Activated CD4-positive, alpha-beta memory T cell treated with anti-CD3 and anti-CD28 coated beads for 36 hours (primary cell): ENCODE measurements at regions not wholly inside any gene's neighbourhood (a gene's known extent, or its start where the extent isn't known, plus 50 kb on each side); places are given as distances from the start of the nearest gene placed in this dataset.

Experiments used
- CTCF ChIA-PET: fragments of 350-600 bp; sonication (Branson Sonifier 250); formaldehyde crosslinking; loops from one replicate; lab custom pipeline; 2021; ENCODE audit warnings: antibody characterized with exemption, inconsistent platforms; lab: Charles Lee
- POLR2A ChIA-PET: fragments of 350-600 bp; sonication (Branson Sonifier 250); formaldehyde crosslinking; loops from one replicate; lab custom pipeline; 2021; ENCODE audit warnings: antibody characterized with exemption; lab: Charles Lee
- DNase-seq: peaks from one replicate; pipeline ENCODE4 v3.0.0-alpha.2; 2020
- H3K27ac Mint-ChIP-seq: one replicate; pipeline ENCODE4 v1.8.0; 2021; ENCODE audit warnings: mixed read lengths
- H3K27me3 Mint-ChIP-seq: one replicate; pipeline ENCODE4 v1.8.0; 2021; ENCODE audit warnings: mixed read lengths
- H3K36me3 Mint-ChIP-seq: one replicate; pipeline ENCODE4 v1.8.0; 2021; ENCODE audit warnings: mixed read lengths
- H3K4me1 Mint-ChIP-seq: one replicate; pipeline ENCODE4 v1.8.0; 2021; ENCODE audit warnings: low read depth, mixed read lengths
- H3K4me3 Mint-ChIP-seq: one replicate; pipeline ENCODE4 v1.8.0; 2021; ENCODE audit warnings: mild to moderate bottlenecking, mixed read lengths
- H3K9me3 Mint-ChIP-seq: one replicate; pipeline ENCODE4 v1.8.0; 2021; ENCODE audit warnings: mixed read lengths
- intact Hi-C: fragments of 100-400 bp; cut with micrococcal nuclease; formaldehyde crosslinking; loops from one replicate; pipeline ENCODE4 v1.15.1; 2023

DNA sequence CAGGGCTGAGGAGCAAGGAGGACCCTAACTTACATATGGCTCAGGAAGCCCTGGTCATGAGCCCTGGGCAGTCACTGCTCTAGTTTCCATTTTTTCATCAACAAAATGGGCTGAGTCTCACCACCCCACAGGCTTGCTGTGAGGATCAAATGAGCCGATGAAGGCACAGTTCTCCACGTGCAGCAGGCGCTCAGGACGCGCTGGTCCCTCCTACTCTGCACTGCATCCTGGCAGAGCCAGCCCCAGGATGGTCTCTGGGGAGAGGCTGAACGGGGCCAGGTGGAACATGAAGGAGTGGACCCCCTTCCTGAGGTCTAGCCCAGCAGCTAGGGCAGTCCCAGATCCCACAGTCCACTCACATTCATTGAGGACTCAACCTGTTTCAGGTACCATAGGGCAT lies 349.3 kb downstream of the PTPRU start:
- Mint-ChIP-seq H3K27ac (no peak overlapping the region), H3K4me1 (no peaks in the 10 kb centered on the region), H3K4me3 (no peak overlapping the region), H3K36me3 (no peaks in the 10 kb centered on the region), H3K9me3 (peaks cover 2% of the 10 kb centered on the region), H3K27me3 (peaks cover 6% of the 10 kb centered on the region)
- DNase-seq, result no peak
- POLR2A ChIA-PET, result no interaction called here
- CTCF ChIA-PET, result no interaction called here
- intact Hi-C loops, result no loop called here

DNA sequence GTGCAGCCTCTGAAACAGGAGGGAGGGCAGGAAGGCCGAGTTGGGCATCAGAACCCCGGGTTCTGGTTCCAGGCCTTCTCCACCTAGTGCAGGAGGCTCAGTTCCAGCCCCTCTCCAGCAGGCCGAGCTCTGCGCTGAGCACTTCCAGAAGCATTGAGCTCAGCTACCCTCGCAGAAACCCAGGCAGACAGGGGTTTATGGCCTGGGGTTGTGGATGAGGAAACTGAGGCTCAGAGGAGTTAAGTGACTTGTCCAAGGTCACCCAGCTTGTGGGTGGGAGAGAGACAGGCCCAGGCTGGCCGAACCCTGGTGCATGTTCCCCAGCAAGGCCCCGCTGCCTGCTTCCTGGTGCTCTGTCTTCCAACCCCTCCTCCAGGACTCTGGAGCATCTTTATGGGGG lies 348.9 kb downstream of the PTPRU start:
- H3K4me3 Mint-ChIP-seq, result no peak overlapping the region
- H3K9me3 Mint-ChIP-seq, result peaks cover 2% of the 10 kb centered on the region
- POLR2A ChIA-PET, result no interaction called here
- H3K36me3 Mint-ChIP-seq, result no peaks in the 10 kb centered on the region
- CTCF ChIA-PET, result no interaction called here
- intact Hi-C loops, result no loop called here
- H3K4me1 Mint-ChIP-seq, result no peaks in the 10 kb centered on the region
- no peak for DNase-seq
- H3K27me3 Mint-ChIP-seq, result peaks cover 6% of the 10 kb centered on the region
- H3K27ac Mint-ChIP-seq, result no peak overlapping the region

GRCh38 chr1:29584776-29585175 lies 348.5 kb downstream of the PTPRU start:
- no peak for DNase-seq
- ChIA-PET CTCF (no interaction called here), POLR2A (no interaction called here)
- H3K36me3 Mint-ChIP-seq, result no peaks in the 10 kb centered on the region
- peaks cover 2% of the 10 kb centered on the region for H3K9me3 Mint-ChIP-seq
- peaks cover 6% of the 10 kb centered on the region for H3K27me3 Mint-ChIP-seq
- no peak overlapping the region for H3K4me3 Mint-ChIP-seq
- intact Hi-C loops, result no loop called here
- H3K27ac Mint-ChIP-seq, result no peak overlapping the region
- H3K4me1 Mint-ChIP-seq, result no peaks in the 10 kb centered on the region

DNA sequence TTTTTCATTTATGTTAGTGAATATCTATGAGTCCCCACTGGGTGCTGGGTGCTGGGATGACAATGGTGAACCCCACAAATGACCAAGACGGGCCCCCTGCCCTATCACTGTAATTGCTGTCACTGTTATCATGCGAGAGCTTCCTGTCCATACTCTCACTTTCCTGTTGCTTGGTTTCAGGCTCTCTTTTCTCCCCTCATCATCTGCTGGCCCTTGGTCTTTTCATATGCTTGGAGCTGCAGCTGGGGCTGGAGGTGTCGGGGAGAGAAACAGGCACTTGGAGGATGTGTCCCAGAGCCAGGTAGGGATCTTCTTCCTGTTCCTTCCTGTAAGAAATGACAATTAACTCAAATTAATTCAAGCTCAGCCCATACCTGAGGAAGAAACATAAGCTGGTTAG lies 348.0 kb downstream of the PTPRU start:
- Mint-ChIP-seq H3K4me3 (no peak overlapping the region), H3K9me3 (peaks cover 2% of the 10 kb centered on the region), H3K27me3 (peaks cover 5% of the 10 kb centered on the region), H3K4me1 (no peaks in the 10 kb centered on the region), H3K36me3 (no peaks in the 10 kb centered on the region), H3K27ac (no peak overlapping the region)
- ChIA-PET CTCF (no interaction called here), POLR2A (no interaction called here)
- intact Hi-C loops, result no loop called here
- DNase-seq, result no peak

- intact Hi-C loops, result no loop called here
- ChIA-PET CTCF (no interaction called here), POLR2A (no interaction called here)
- H3K36me3 Mint-ChIP-seq, result no peaks in the 10 kb centered on the region
- H3K27ac Mint-ChIP-seq, result no peak overlapping the region
- no peaks in the 10 kb centered on the region for H3K4me1 Mint-ChIP-seq
- peaks cover 2% of the 10 kb centered on the region for H3K9me3 Mint-ChIP-seq
- H3K27me3 Mint-ChIP-seq, result peaks cover 5% of the 10 kb centered on the region
- DNase-seq, result no peak
- no peak overlapping the region for H3K4me3 Mint-ChIP-seq
Measured at GRCh38 chr1:29583727-29584126, 347.4 kb downstream of the PTPRU start.

DNA sequence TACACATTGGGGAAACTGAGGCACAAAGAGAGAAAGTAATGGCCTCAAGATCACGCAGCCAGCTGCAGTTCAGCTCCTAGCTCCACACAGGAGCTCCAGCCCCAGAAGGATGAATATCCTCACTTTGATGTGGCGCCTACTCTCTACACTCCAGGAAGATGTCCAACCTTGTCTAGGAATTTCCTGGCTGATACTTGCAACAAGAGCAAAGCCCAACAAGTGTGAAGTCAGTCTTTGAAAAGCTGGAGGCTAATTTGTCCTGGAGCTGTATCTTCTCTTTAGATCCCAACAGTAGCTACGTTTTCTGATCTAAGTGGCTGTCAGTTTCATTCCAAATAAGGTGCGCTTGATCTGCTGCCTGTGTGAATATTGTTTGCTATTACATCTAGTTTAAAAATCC lies 344.9 kb downstream of the PTPRU start:
- Mint-ChIP-seq H3K36me3 (no peaks in the 10 kb centered on the region), H3K4me1 (no peaks in the 10 kb centered on the region), H3K4me3 (no peak overlapping the region), H3K27me3 (no peaks in the 10 kb centered on the region), H3K27ac (no peak overlapping the region), H3K9me3 (no peaks in the 10 kb centered on the region)
- ChIA-PET POLR2A (no interaction called here), CTCF (no interaction called here)
- intact Hi-C loops, result no loop called here
- DNase-seq, result no peak

DNA sequence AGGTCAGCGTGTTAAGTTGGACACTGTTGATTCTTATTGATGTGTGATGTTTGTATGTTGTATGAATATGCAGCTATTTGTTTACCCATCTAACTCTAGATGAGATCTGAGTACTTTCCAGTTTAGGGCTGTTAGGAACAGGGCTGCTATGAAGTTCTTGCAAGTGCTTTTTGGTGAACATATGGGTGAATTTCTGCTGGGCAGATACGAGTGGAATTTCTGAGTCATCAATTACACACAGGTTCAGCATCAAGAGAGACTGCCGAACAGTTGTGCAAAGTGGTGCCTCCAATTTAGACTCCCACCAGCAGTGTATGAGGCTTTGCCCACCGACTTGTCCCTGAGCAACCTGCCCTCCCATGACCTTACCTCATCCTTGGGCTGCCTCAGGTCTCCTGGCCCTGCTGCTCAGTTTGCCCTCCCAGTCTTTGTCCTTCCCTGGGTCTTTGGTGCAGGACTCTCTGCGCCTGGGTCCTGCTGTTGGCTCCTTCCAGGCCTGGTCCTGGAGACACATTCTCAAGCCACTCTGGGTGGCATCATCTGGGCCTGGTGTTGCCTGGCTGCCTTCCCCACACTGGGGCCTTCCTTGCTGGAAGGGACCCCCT lies 343.6 kb downstream of the PTPRU start:
- H3K9me3 Mint-ChIP-seq, result no peaks in the 10 kb centered on the region
- no peak overlapping the region for H3K27ac Mint-ChIP-seq

GRCh38 chr1:29577512-29577911 lies 341.2 kb downstream of the PTPRU start:
- ChIA-PET POLR2A (no interaction called here), CTCF (no interaction called here)
- Mint-ChIP-seq H3K27me3 (peaks cover 2% of the 10 kb centered on the region), H3K4me1 (no peaks in the 10 kb centered on the region), H3K9me3 (no peaks in the 10 kb centered on the region), H3K36me3 (no peaks in the 10 kb centered on the region), H3K27ac (no peak overlapping the region), H3K4me3 (no peak overlapping the region)
- intact Hi-C loops, result no loop called here
- DNase-seq, result no peak

More for the DNA sequence above, 343.6 kb downstream of the PTPRU start:
- H3K27me3 Mint-ChIP-seq, result no peaks in the 10 kb centered on the region
- no peak for DNase-seq
- no peaks in the 10 kb centered on the region for H3K4me1 Mint-ChIP-seq
- intact Hi-C loops, result no loop called here
- no peaks in the 10 kb centered on the region for H3K36me3 Mint-ChIP-seq
- no peak overlapping the region for H3K4me3 Mint-ChIP-seq
- POLR2A ChIA-PET, result no interaction called here
- CTCF ChIA-PET, result no interaction called here

GRCh38 chr1:29576510-29576909 lies 340.2 kb downstream of the PTPRU start:
- no peak overlapping the region for H3K27ac Mint-ChIP-seq
- no peaks in the 10 kb centered on the region for H3K4me1 Mint-ChIP-seq
- ChIA-PET CTCF (no interaction called here), POLR2A (no interaction called here)
- intact Hi-C loops, result no loop called here
- no peaks in the 10 kb centered on the region for H3K9me3 Mint-ChIP-seq
- H3K4me3 Mint-ChIP-seq, result no peak overlapping the region
- peaks cover 2% of the 10 kb centered on the region for H3K27me3 Mint-ChIP-seq
- H3K36me3 Mint-ChIP-seq, result no peaks in the 10 kb centered on the region
- DNase-seq, result no peak

- H3K27me3 Mint-ChIP-seq, result peaks cover 2% of the 10 kb centered on the region
- intact Hi-C loops, result no loop called here
- no peak for DNase-seq
- no peak overlapping the region for H3K27ac Mint-ChIP-seq
- CTCF ChIA-PET, result no interaction called here
- no peaks in the 10 kb centered on the region for H3K4me1 Mint-ChIP-seq
- H3K36me3 Mint-ChIP-seq, result no peaks in the 10 kb centered on the region
- H3K4me3 Mint-ChIP-seq, result no peak overlapping the region
- no peaks in the 10 kb centered on the region for H3K9me3 Mint-ChIP-seq
- POLR2A ChIA-PET, result no interaction called here
Measured at GRCh38 chr1:29575826-29576225, 339.5 kb downstream of the PTPRU start.

- POLR2A ChIA-PET, result no interaction called here
- Mint-ChIP-seq H3K36me3 (no peaks in the 10 kb centered on the region), H3K27ac (no peak overlapping the region), H3K4me1 (no peaks in the 10 kb centered on the region), H3K9me3 (no peaks in the 10 kb centered on the region), H3K4me3 (no peak overlapping the region), H3K27me3 (peaks cover 2% of the 10 kb centered on the region)
- intact Hi-C loops, result no loop called here
- CTCF ChIA-PET, result no interaction called here
- DNase-seq, result no peak
Measured at GRCh38 chr1:29575277-29575676, 339.0 kb downstream of the PTPRU start.

DNA sequence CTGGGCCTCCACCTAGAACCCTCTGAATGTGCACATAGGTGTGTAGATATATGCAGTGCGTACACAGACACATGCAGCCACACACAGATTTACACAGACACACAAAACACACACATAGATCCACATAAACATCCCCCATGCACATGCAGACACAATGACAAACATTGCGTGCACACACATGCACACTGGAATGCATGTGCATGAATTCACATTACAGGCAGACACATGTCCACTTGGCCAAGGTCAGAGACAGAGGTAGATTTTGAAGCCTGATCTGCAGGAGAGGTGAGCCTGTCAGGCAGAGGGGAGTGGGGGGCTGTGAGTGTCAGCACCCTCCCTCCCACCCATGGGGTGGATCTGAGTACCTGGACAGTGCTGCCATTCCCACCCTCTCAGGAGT lies 338.5 kb downstream of the PTPRU start:
- Mint-ChIP-seq H3K4me1 (no peaks in the 10 kb centered on the region), H3K27me3 (peaks cover 2% of the 10 kb centered on the region), H3K9me3 (no peaks in the 10 kb centered on the region), H3K4me3 (no peak overlapping the region), H3K36me3 (no peaks in the 10 kb centered on the region), H3K27ac (no peak overlapping the region)
- intact Hi-C loops, result no loop called here
- ChIA-PET CTCF (no interaction called here), POLR2A (no interaction called here)
- DNase-seq, result no peak

- Mint-ChIP-seq H3K4me3 (no peak overlapping the region), H3K27me3 (peaks cover 2% of the 10 kb centered on the region), H3K9me3 (peaks cover 30% of the 10 kb centered on the region), H3K4me1 (no peaks in the 10 kb centered on the region), H3K27ac (no peak overlapping the region), H3K36me3 (peaks cover 3% of the 10 kb centered on the region)
- ChIA-PET POLR2A (no interaction called here), CTCF (no interaction called here)
- no peak for DNase-seq
- intact Hi-C loops, result no loop called here
Measured at GRCh38 chr1:29569971-29570634, 333.8 kb downstream of the PTPRU start.
